HG03520 (cell line): ENCODE measurements at regions not wholly inside any gene's neighbourhood (a gene's known extent, or its start where the extent isn't known, plus 50 kb on each side); places are given as distances from the start of the nearest gene placed in this dataset.
"Not testable (repeated sequence)": the region's sequence is repeated elsewhere in the genome, so short reads cannot be mapped to it uniquely, and the experiment has no call there.

ENCODE experiments used
- ATAC-seq: cut with Tn5 transposase; IDR thresholded peaks from one replicate; pipeline ENCODE4 v1.9.1; 2021; ENCODE audit warnings: mild to moderate bottlenecking, moderate library complexity; ENCODE audit not compliant: unreplicated experiment

DNA sequence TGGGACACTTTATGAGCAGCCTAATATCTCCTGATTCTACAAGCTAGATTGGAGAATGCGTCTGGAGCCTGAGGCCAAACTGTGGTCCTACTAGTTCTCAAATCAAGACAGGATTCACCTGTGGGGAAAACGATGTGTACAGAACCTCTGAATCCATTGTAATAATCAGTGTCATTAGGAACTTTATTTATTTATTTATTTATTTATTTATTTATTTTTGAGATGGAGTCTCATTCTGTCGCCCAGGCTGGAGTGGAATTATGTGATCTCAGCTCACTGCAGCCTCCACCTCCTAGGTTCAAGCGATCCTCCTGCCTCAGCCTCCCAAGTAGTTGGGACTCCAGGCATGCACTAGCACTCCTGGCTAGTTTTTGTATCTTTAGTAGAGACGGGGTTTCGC lies 52.6 kb upstream of the KIF26B start:
- not testable (repeated sequence) for ATAC-seq

DNA sequence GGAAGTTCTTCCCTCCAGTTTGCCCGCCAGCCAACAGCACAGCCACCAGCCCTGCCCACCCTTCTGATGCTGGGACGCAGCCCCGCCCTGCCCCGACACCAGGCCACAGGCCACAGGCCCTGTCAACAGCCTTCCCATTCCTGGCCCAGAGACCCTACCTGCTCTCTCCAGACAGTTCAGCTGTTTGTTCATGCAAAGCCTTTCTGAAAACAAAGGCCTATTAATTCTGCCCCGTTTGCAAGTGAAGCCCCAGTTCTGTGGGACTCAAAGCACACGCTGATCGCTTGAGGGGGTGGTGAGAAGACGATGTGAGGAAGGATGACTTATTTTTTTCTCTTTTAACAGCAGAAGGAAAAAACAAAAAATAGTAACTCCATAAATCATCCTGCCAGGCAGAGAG lies 55.4 kb upstream of the KIF26B start:
- ATAC-seq, result no peak

DNA sequence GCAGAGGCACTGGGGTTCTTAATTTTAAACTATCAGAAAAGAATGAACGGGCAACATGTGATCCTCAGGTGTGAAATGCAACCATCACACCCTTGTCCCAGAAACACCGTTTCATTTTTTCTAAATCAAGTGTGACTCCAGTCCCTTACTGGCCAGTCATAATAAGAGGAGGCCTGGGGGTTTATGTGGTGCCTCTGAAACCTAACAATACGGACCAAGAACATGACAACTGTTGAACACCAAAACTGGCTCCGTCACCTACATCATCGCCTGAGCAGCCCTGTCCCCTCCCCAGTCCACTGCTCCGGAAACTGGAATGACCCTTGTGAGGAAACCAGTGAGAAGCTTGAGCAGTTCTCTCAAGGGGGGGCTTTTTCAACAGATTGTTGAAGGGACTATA lies 55.9 kb upstream of the KIF26B start:
- no peak for ATAC-seq

DNA sequence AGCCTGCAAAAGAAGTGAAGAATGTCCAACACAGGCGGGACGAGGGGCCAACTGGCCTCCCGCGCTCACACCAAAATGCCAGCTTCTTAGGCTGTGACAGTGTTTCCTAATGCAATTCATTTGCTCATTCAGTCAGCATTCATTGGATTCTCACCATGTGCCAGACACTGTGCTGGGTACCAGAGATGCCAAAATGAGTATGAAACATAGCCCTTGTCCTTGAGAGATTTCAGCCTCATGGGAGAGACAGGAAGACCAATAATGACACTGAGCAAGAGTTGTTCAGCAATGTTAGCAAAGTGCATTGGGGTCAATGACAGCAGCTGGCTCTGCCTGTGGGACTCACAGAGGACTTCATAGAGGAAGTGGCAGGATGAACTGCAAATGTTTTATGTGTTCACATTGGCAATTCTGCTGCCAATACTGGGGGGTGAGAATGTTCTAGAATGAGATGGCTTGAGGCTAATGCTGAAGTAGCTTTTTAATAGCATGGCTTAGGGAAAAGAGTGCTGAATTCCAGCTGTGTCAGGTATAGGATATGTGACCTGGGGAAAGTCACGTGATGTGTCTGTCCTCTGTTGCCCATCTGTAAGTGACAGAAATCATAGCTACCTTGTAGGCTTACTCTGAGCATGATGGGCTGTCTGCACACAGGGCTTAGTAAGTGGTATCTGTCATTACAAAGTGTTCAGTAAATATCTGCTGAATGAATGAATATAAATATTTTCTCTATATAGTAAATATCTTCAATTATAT lies 58.3 kb upstream of the KIF26B start:
- no peak for ATAC-seq

DNA sequence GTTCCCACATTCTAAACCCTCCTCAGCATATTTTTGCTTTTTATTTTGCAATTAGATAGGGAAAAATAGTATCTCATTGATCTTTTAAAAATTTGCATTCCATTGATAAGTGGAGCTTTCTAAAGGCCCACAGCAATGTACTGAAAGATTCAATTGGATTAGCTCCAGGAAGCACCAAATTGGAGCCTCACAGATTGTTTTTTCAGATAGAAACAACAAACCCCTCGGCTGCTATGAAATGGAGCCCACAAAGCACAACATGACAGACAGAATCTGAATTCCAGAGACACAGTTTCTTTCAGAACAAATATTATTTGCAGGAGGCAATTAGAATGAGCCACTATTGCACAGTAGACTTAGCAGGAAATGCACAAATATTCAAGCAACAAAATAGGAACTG lies 58.9 kb upstream of the KIF26B start:
- no peak for ATAC-seq

DNA sequence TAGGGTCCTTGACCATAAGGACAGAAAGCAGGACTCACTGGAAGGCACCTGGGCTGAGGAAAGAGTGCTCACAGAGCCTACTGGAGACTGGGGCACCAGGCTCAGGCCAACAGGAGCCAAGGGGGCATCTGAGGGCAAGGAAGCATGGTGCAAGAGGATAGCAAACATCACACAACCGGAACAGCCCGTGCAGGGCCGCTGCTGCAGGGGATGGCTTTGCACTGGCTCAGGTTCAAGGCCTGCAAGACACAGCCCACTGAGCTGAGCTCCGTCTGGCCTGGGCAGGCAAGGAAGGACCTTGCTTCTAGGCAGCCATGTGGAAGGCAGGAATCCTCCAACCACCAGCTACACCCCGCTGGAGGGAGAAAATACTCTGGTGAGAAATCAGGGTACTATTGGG lies 59.8 kb upstream of the KIF26B start:
- no peak for ATAC-seq

DNA sequence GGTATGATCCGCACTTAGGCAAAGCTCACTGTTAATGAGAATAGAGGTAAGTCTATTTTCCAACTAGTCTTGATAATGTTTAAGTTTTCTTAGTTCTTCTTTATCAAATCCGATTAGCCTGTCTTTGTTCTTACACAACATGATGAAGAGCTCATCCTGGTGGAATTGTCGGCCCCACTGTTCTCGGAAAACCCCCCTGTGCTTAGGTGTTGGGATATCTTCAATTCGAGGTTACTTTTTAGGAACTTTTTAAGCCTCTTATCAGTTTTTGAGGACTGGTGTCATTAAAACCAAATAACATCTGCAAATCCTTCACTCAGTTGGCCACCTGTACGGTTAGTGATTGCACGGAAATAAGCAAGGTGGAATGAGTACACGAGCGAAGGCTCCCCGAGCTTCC lies 60.7 kb upstream of the KIF26B start:
- no peak for ATAC-seq

DNA sequence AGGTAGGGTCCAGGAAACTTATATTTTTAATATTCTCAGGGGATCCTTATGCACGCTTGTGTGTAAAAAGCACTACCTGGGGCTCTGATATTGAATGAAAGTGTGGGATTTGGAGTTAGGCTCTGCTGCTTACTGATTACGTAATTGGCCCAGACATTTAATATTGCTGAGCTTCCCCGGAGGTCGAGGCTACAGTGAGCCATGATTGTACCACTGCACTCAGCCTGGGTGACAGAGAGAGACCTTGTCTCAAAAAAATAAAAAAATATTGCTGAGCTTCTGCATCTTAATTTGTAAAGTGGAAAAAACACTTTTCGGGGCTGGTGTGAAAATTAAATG lies 62.2 kb upstream of the KIF26B start:
- no peak for ATAC-seq

DNA sequence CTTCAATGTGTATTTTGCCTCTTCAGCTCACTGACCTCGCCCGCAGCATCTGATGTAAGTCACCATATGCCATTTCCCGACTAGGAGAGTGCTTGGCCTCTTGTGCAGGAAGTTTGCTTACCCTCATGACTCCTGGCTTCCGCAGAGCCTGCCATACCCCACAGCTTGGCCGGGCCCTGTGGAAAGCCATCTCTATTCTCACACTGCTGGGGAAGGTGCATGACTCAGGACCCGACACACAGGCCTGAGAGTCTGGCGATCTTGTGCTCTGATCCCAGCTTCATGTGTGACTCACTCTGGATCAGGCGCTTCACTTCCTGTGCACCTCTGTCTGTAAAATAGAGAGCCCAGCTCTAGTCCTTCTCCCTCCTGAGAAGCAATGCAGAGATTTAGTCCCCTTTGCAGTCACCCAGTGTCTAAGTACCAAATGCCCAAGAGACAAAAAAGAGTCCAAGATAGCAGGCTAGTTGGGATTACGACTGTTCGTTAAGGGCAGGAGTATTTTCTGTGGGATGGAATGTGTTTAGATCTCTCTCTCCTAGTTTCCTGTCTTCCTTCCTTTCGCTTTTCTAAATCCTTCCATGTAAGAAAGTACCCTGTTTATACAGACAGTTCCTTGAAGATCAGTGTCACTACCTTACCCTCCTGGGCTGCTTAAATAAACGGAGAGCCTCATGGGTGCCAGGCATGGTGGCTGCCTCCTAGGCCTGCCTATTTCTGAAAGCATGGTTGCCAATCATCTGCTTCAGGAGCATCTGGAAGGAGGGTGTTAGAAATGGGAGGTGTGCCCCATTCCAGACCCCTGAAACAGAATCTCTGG lies 62.8 kb upstream of the KIF26B start:
- no peak for ATAC-seq

DNA sequence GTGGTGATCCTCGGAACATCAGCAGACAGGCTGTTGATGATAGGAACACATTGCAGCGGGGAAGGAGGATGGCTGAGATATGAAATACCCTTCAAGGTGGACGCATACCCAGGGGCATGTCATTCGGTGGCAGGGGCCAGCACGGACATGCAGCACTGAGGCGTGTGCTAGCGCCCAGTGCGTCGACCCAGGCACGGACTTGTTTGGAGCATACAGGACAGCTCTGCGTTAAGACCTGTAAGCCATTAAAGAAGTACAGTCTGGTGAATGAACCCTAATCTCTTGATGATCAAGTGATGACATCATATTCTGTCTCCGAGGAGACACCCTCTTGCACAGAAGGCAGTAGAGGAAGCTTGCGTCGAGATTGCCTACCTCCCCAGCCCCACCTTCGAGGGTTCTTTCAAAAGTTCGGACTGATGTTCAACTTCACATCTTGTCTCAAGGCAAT lies 63.6 kb upstream of the KIF26B start:
- no peak for ATAC-seq

DNA sequence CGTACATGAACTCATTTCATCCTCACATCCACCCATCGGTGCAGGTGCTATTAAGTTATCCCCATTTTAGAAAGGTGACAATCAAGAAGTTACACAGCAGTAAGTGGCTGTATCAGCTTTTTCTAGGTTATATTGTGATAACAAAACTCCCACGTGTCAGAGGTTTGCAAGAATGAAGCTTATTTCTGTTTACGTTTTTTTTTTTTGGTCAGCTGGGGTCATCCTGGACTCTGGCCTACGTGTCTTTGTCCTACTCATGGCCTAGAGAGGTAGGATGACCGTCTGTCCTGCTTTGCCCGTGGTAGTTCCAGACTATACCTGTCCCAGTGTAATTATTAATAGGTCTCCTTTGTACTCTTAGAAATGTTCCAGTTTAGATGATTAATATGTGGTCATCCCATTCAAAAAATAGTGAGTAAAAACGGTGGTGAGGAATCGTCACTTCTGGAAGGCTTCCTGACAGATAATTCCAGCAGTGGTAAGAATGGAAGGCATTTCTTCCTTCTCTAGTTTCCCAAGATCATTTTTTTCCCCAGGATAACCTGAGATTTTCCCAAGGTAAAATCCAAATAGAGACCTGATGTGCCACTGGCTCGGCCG lies 64.2 kb upstream of the KIF26B start:
- ATAC-seq, result no peak

DNA sequence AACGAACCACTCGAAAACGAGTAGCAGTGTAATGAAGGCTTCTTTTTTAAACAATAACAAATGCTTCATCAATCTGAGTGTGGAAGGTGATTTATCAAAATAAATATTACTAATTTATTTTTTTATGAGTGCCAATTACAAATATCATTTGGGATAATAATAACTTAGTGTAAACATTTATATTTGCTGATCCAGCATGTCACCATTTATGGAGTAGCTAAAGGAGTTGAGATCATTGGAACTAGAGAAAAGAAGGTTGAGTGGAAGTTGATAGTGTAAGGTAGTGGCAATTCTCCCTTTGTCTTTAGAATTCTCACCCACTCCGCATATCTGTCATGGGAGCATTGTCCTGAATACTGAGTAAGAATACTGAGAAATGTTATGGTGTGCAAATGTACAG lies 67.1 kb upstream of the KIF26B start:
- ATAC-seq, result no peak

DNA sequence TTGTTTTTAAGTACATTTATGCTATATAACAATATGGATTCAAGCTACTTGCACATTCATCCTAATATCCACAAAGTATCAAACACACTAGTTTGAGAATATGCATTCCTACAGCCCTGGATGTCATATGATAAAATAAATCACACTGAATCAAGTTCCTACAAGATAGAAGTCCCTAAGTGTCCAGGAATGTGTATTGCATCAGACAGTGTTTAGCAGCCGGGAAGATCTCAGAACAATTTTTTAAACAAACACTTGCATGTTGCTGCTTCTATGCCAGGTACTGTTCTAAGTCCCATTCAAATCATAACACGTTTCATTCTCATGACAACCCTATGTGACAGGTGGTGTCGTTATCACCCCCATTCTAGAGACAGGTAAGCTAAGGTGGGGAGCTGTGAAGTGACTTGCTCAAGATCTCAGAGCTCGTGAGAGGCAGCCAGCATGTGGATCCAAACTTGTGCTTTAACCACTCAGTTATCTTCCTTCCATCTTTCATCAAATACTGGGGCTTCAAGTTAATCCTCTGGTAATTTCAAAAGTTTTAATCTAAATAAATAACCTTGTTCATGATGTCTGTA lies 68.3 kb upstream of the KIF26B start:
- no peak for ATAC-seq

DNA sequence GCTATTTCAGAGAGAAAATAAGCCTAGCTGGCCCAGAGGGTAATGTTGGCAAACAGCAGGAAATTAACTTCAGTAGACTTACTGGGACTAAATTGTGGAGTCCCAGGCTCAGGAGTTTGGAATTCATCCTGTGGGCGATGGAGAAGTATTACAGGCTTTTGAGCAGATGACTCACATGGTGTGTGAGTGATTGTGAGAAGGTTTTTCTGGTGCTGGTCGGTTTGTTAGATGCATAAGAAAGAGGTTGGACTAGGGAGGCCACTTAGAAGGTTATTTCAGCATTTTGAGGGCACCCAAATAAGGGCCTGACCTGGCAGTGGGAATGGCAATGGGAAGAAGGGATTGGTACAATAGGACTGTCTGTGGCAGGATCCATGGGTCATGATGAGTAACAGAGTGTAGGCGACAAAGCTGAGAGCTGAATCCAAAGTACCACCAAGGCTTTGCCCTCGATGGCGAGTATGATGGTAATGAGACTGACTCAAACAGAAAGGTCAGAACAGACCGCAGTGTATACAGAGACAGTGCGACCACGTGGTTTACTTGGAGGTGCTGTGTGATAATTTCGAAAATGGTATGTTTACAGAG lies 69.2 kb upstream of the KIF26B start:
- peak; percentile 93 for ATAC-seq

DNA sequence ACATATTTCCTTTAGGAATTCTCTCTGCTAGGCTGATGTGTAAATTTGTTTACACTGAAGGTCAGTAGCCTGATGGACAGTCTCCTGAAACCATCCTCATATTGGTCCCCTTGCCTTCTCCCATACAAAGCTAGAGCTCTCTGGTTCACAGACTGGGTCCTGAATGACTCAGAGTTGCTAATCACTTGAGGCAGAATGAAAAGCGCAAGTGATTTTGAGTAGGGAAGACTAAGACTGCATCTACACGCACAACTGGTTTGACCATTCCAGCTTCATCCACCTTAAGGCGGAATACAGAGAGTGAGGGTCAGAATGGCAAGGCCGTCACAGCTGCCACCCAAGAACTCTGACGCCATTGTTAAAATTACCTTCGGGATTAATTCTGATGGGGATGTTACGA lies 70.2 kb upstream of the KIF26B start:
- ATAC-seq, result no peak

DNA sequence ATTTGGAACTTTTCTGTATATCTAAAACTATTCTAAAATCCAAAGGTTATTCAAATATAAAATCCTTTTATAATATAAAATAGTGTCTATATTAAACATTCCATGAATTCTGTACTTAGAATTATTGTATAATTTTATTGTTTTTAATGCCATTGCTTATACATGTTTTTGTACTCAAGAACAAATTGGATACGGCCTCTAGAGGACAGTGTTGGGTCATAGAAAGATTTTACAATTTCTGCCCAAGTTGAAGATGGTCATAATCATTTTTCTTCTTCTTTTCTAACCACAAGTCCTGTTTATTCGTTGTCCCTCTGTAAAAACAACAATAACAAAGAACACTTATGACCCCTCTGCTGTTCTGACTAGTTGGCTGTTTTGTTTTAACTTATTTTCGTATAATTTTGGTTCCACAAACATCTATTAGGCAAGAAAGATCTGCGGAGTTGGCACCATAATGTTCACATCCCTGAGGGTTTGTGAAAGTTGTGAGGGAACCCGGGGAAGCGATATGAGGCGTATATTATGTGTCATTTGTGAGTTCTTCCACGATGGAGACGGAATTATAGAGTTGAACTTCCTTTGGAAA lies 75.7 kb upstream of the KIF26B start:
- no peak for ATAC-seq

DNA sequence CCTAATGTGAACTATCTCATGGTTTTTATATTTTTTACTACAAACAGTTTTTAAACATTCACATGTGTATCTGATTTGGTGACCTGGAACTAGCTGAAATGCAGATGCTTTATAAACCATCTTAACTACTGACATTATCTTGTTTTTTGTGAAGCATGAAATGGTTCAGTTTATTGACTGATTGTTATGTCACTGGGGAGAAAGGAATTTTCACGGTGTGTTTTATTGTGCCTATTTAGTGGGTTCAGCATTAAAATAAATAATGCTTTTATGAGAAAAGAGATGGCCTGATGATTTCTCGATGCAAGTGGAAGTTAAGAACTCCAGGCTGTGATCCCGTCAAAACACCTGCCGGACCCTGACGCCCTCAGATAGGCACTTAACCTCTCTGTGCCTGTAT lies 79.9 kb upstream of the KIF26B start:
- no peak for ATAC-seq

DNA sequence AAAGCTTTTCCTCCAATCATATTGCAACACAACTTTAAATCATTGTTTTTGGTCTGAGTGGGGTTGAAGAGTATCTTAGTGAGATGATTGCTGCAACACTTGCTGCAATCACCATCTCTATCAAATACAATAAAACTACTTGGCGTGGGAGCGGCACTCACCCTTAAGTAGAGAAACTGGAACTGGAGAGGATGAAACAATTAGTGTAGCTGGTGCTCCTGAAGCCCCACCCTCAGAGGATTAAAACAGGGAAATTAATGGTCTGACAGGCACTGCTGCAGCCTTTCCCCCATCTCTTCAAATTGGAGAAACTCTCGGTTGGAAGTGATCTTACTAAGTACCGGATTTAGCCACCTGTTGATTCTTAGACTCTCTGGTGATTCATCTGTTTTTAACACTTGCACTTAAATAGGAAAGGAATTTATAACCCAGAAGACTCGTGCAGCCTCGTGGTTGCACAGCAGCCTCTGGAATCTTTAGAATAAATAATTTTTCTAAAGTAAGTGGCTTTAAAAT lies 80.5 kb upstream of the KIF26B start:
- ATAC-seq, result no peak

DNA sequence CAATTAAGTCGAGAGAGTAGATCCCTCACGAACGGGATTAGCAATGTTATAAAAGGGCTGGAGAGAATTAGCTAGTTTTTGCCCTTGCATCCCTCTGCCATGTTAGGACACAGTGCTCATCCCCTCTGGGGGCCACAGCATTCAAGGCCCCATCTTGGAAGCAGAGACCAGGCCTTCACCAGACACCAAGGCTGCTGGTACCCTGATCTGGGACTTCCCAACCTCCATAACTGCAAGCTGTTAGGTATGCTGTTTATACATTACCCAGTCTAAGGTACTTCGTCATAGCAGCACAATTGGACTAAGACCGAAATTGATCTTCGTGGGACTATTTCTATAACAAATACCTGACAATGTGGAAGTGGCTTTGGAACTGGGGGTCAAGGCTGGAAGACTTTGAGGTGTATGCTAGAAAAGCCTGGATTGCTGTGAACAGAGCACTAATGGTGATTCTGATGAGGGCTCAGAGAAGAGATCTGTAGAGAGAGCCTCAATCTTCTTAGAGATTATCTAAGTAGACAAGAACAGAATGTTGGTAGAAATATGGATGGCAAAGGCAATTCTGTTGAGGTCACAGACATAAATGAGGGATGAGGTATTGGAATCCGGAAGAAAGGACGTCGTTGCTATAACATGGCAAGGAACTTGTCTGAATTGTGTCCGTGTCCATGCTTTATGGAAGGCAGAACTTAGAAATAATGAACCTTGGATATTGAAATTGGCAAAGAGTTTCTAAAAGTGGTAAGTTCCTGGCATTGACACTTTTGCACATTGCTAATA lies 83.8 kb upstream of the KIF26B start:
- no peak for ATAC-seq

DNA sequence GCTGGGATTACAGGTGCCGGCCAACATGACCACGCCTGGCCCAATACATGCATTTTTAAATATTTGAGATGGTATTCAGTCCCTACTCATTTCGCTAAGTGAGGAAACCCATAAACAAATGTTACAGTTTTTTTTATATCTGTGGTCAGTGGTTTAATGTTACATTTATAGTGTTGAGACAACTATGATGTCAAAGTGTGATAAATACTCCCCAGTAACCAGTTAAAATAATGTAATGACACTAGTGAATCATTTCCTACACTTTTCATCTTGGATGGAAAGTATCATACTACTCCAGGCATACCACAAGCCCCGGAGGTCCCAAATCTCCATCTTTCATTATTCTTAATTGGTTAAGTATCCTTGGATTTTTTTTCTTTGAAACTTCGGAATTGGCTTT lies 87.5 kb upstream of the KIF26B start:
- ATAC-seq, result no peak
